Muscle of leg (tissue), 3 donors: ENCODE measurements at regions not wholly inside any gene's neighbourhood (a gene's known extent, or its start where the extent isn't known, plus 50 kb on each side); places are given as distances from the start of the nearest gene placed in this dataset.

ENCODE experiments used
- DNase-seq: peaks from one replicate; pipeline ENCODE4 v3.0.0; 2013
- H3K27ac ChIP-seq: one replicate; pipeline ENCODE4 v1.5.1; 2013; ENCODE audit warnings: mild to moderate bottlenecking, low read length, control low read depth
- H3K27me3 ChIP-seq: one replicate; pipeline ENCODE4 v1.6.1; 2013; ENCODE audit warnings: low read length; ENCODE audit not compliant: control insufficient read depth, insufficient read depth
- H3K36me3 ChIP-seq: one replicate; pipeline ENCODE4 v1.6.1; 2013; ENCODE audit warnings: low read length; ENCODE audit not compliant: control insufficient read depth, insufficient read depth
- H3K4me1 ChIP-seq: one replicate; pipeline ENCODE4 v1.6.1; 2013; ENCODE audit warnings: low read length; ENCODE audit not compliant: control insufficient read depth, insufficient read depth
- H3K4me3 ChIP-seq: one replicate; pipeline ENCODE4 v1.5.1; 2013; ENCODE audit warnings: low read length, control low read depth
- H3K9me3 ChIP-seq: replicated peaks from 2 replicates; pipeline ENCODE4 v1.6.1; 2013; ENCODE audit warnings: low read depth, low read length; ENCODE audit not compliant: control insufficient read depth
- WGBS: methylation state at CpG from one replicate; pipeline ENCODE4 v1.1.5; 2013; ENCODE audit warnings: missing lambda C conversion rate; ENCODE audit not compliant: insufficient coverage; 5-methylcytosine and 5-hydroxymethylcytosine counted together

GRCh38 chr17:70017112-70017511, 57.9 kb upstream of the KCNJ16 start:
- H3K36me3 ChIP-seq = no peaks in the 10 kb centered on the region
- no CpG with 5 or more reads among the region's 1 CpG for WGBS
- H3K4me1 ChIP-seq = peaks cover 5% of the 10 kb centered on the region
- H3K9me3 ChIP-seq = no peaks in the 10 kb centered on the region
- H3K27me3 ChIP-seq = no peaks in the 10 kb centered on the region
- DNase-seq = no peak
- no peak overlapping the region for H3K4me3 ChIP-seq
- no peak overlapping the region for H3K27ac ChIP-seq

- no peak for DNase-seq
- no peaks in the 10 kb centered on the region for H3K9me3 ChIP-seq
- H3K36me3 ChIP-seq = no peaks in the 10 kb centered on the region
- H3K27ac ChIP-seq = no peak overlapping the region
- H3K4me3 ChIP-seq = no peak overlapping the region
- H3K4me1 ChIP-seq = peaks cover 7% of the 10 kb centered on the region
- H3K27me3 ChIP-seq = no peaks in the 10 kb centered on the region
Observed at GRCh38 chr17:70017941-70018340, 57.1 kb upstream of the KCNJ16 start.

GRCh38 chr17:70021726-70022125, 53.3 kb upstream of the KCNJ16 start:
- Histone ChIP-seq H3K4me3 (no peak overlapping the region), H3K36me3 (no peaks in the 10 kb centered on the region), H3K27ac (no peak overlapping the region), H3K27me3 (no peaks in the 10 kb centered on the region), H3K9me3 (no peaks in the 10 kb centered on the region), H3K4me1 (peaks cover 7% of the 10 kb centered on the region)
- DNase-seq = peak; percentile 44
- 27% methylated on average over 2 of the region's 5 CpGs for WGBS

- peak; percentile 29 for DNase-seq
Observed at GRCh38 chr17:70022175-70022574, 52.9 kb upstream of the KCNJ16 start.

GRCh38 chr17:70024253-70024652, 50.8 kb upstream of the KCNJ16 start:
- no peaks in the 10 kb centered on the region for H3K9me3 ChIP-seq
- H3K4me3 ChIP-seq = no peak overlapping the region
- DNase-seq = no peak
- WGBS = no CpG with 5 or more reads among the region's 1 CpG
- no peaks in the 10 kb centered on the region for H3K36me3 ChIP-seq
- no peaks in the 10 kb centered on the region for H3K27me3 ChIP-seq
- peaks cover 10% of the 10 kb centered on the region for H3K4me1 ChIP-seq
- no peak overlapping the region for H3K27ac ChIP-seq

More at GRCh38 chr17:70022175-70022574, 52.9 kb upstream of the KCNJ16 start:
- Histone ChIP-seq H3K4me3 (no peak overlapping the region), H3K27me3 (no peaks in the 10 kb centered on the region), H3K36me3 (no peaks in the 10 kb centered on the region), H3K9me3 (no peaks in the 10 kb centered on the region), H3K27ac (no peak overlapping the region), H3K4me1 (peaks cover 7% of the 10 kb centered on the region)
- no CpG with 5 or more reads among the region's 3 CpGs for WGBS
